Tibial artery (tissue), 4 donors: ENCODE measurements at regions not wholly inside any gene's neighbourhood (a gene's known extent, or its start where the extent isn't known, plus 50 kb on each side); places are given as distances from the start of the nearest gene placed in this dataset.

Source experiments
- DNase-seq, 2 donors: peaks; one replicate each; pipeline ENCODE4 v3.0.0-alpha.2; 2019
- H3K27ac ChIP-seq, 2 donors: fragments of 200-600 bp; sonication (generic) in 1 of 2; 1 replicate in 1 of 2; 2 replicates in 1 of 2; pipeline ENCODE4 v1.5.1; 2018 to 2019; ENCODE audit warnings: mild to moderate bottlenecking in 1 of 2
- H3K27me3 ChIP-seq, 2 donors: fragments of 200-600 bp; sonication (generic) in 1 of 2; one replicate each; pipeline versions ENCODE4 v1.5.1 to v1.6.0; 2016 to 2019
- H3K36me3 ChIP-seq, 3 donors: fragments of 200-600 bp; sonication (generic) in 2 of 3; one replicate each; pipeline ENCODE4 v1.5.1; 2016 to 2019; ENCODE audit warnings: mild to moderate bottlenecking in 2 of 3
- H3K4me1 ChIP-seq, 4 donors: fragments of 200-600 bp; sonication (generic) in 2 of 4; 1 replicate in 3 of 4; 2 replicates in 1 of 4; pipeline ENCODE4 v1.5.1; 2016 to 2019
- H3K4me3 ChIP-seq, 2 donors: fragments of 200-600 bp; sonication (generic) in 1 of 2; 1 replicate in 1 of 2; 2 replicates in 1 of 2; pipeline ENCODE4 v1.5.1; 2018 to 2019; ENCODE audit warnings: mild to moderate bottlenecking in 2 of 2
- H3K9me3 ChIP-seq, 3 donors: fragments of 200-600 bp; sonication (generic) in 1 of 3; one replicate each; pipeline ENCODE4 v1.5.1; 2016 to 2019
- CTCF ChIP-seq, 2 experiments: fragments of 200-600 bp in 1 of 2; fragments of 450-650 bp in 1 of 2; IDR thresholded peaks; one replicate each; pipeline ENCODE4 v1.5.1; 2017 to 2019; ENCODE audit warnings: antibody characterized with exemption in 2 of 2, mild to moderate bottlenecking in 1 of 2, moderate library complexity in 1 of 2
- intact Hi-C: fragments of 100-400 bp; cut with DNase I; formaldehyde crosslinking; loops from one replicate; pipeline ENCODE4 v1.15.0; 2023; ENCODE audit warnings: low total_unique reads

- no peaks in the 10 kb centered on the region for H3K4me1 ChIP-seq
- no peaks in the 10 kb centered on the region for H3K9me3 ChIP-seq
- no peak for DNase-seq
- H3K4me3 ChIP-seq: no peak overlapping the region
- no peak overlapping the region for H3K27ac ChIP-seq
- intact Hi-C loops: no loop called here
- H3K36me3 ChIP-seq: no peaks in the 10 kb centered on the region
- no peaks in the 10 kb centered on the region for H3K27me3 ChIP-seq
- TF ChIP-seq CTCF (IDR thresholded peaks at IDR 0.05): no peak
Measured at GRCh38 chr5:6920628-6921256, 207.5 kb downstream of the TENT4A start.

GRCh38 chr5:6926491-6927038, 213.3 kb downstream of the TENT4A start:
- Histone ChIP-seq H3K4me3 (no peak overlapping the region), H3K27ac (no peak overlapping the region), H3K27me3 (no peaks in the 10 kb centered on the region), H3K36me3 (no peaks in the 10 kb centered on the region), H3K9me3 (no peaks in the 10 kb centered on the region), H3K4me1 (no peaks in the 10 kb centered on the region)
- DNase-seq: no peak
- TF ChIP-seq CTCF (IDR thresholded peaks at IDR 0.05): no peak
- intact Hi-C loops: no loop called here

GRCh38 chr5:6936031-6936430, 222.8 kb downstream of the TENT4A start:
- Histone ChIP-seq H3K36me3 (no peaks in the 10 kb centered on the region), H3K27me3 (no peaks in the 10 kb centered on the region), H3K27ac (no peak overlapping the region), H3K4me1 (no peaks in the 10 kb centered on the region), H3K4me3 (no peak overlapping the region), H3K9me3 (no peaks in the 10 kb centered on the region)
- no peak for DNase-seq
- intact Hi-C loops: no loop called here
- TF ChIP-seq CTCF (IDR thresholded peaks at IDR 0.05): no peak

- H3K36me3 ChIP-seq: no peaks in the 10 kb centered on the region
- DNase-seq: no peak
- no peaks in the 10 kb centered on the region for H3K27me3 ChIP-seq
- intact Hi-C loops: no loop called here
- no peaks in the 10 kb centered on the region for H3K9me3 ChIP-seq
- no peak overlapping the region for H3K27ac ChIP-seq
- no peaks in the 10 kb centered on the region for H3K4me1 ChIP-seq
- TF ChIP-seq CTCF (IDR thresholded peaks at IDR 0.05): no peak
- no peak overlapping the region for H3K4me3 ChIP-seq
Measured at GRCh38 chr5:6937677-6938076, 224.4 kb downstream of the TENT4A start.

- no peak overlapping the region for H3K27ac ChIP-seq
- no peak for DNase-seq
- H3K36me3 ChIP-seq: no peaks in the 10 kb centered on the region
- H3K4me1 ChIP-seq: no peaks in the 10 kb centered on the region
- no peaks in the 10 kb centered on the region for H3K27me3 ChIP-seq
- no peaks in the 10 kb centered on the region for H3K9me3 ChIP-seq
- no peak for TF ChIP-seq CTCF (IDR thresholded peaks at IDR 0.05)
- H3K4me3 ChIP-seq: no peak overlapping the region
- intact Hi-C loops: no loop called here
Measured at GRCh38 chr5:6941631-6942030, 228.4 kb downstream of the TENT4A start.
